NCI-H226 (cell line): ENCODE measurements at regions not wholly inside any gene's neighbourhood (a gene's known extent, or its start where the extent isn't known, plus 50 kb on each side); places are given as distances from the start of the nearest gene placed in this dataset.

Source experiments
- DNase-seq: peaks from one replicate; pipeline ENCODE4 v3.0.0-alpha.2; 2015

DNA sequence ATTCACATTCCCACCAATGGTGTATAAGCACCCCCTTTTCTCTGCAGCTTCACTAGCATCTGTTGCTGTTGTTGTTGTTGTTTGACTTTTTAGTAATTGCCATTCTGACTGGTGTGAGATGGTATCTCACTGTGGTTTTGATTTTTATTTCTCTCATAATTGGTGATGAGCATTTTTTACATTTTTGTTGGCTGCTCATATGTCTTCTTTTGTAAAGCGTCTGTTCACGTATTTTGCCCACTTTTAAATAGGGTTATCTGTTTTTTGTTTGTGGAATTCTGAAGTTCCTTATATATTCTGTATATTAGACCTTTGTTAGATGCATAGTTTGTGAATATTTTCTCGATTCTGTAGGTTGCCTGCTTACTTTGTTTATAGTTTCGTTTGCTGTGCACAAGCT, 278.4 kb upstream of the TNP1 start:
- DNase-seq, result no peak

DNA sequence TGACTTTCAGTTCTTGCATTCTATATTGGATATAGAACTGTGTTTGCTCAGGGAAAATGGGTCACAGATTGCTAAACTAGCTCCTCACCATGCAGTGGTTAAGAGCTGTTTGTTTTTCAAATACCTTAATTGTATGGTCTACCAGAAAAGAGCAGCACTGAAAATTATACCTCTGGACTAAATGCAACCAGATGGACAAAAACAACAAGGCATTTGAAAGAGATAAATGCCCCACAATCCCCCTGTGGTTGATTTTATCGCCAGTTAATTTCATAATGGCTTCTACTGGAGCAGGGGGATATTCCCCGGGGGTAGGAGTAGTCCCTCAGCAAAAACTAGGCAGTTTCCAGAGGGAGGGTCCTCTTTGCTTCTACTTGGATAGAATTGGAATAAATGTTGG, 267.9 kb upstream of the TNP1 start:
- no peak for DNase-seq

DNA sequence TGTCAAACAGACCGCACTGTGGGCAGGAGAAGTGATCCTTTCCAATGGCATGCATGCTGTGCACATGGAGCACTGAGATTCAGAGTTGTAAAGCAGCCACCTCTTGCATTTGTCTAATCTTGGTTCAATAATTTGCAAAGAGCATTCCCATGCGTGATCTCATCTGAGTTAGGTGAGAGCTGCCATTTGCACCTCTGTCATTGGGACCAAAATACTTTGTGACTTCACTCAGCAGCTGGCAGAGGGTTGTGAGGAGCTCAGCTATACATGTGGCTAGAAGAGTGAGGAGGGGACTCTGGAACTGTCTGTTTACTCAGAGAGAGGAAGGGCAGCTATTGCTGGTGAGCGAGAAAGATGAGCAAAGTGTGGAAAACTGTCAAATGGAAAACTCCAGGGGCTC, 265.1 kb upstream of the TNP1 start:
- no peak for DNase-seq

DNA sequence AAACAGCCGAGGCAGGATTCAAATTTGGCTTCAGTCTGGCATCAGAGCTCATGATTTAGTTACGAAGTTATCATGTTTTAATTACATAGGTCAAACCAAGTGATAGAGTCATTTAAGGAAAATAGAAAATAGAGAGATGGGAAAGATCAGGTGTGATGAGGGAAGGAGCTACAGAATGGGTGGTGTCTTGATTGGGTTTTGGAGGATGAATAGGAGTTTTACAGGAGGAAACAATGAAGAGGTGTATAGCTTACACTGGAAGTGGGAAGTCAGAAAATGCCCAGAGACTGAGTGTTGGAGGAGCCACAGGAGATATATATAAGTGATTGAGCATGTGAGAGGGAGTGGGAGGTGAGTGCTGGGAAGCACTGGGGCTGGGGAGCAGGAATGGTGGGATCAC, 264.2 kb upstream of the TNP1 start:
- DNase-seq, result no peak

DNA sequence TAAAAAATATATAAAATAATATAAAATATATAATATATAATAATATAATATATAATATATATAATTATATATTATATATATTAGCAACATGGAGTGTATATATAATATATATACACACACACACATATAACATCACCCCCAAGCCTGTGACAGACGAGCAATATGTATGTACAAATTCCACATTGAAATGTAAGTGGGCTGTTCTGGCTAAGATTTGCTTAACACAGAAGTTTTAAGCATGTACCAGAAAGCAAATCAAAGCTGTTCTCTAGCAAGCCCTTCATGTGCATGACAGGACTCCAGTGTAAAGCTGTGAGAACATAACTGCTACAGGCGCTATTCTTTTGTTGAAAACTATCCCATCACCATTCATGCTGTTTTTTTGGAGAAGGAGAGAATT, 261.7 kb upstream of the TNP1 start:
- DNase-seq, result no peak

DNA sequence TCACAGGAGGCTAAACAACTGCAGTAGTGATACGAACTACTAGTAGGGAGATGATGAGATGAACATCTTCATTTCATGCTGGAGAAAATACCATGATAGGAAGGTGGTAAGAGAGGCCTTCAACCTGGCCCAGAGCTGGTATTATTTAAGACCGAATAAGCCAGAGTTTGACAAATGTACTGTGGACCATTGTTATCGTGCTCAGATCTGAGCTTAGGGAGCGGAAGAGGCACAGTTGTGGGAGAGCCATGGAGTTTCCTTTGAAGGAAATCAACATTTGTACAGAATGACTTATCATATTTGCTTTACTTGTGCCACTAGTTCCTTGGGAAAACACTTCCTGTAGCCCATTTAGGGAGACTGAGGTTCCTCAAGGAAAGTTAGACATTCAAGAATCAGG, 260.6 kb upstream of the TNP1 start:
- DNase-seq, result no peak

DNA sequence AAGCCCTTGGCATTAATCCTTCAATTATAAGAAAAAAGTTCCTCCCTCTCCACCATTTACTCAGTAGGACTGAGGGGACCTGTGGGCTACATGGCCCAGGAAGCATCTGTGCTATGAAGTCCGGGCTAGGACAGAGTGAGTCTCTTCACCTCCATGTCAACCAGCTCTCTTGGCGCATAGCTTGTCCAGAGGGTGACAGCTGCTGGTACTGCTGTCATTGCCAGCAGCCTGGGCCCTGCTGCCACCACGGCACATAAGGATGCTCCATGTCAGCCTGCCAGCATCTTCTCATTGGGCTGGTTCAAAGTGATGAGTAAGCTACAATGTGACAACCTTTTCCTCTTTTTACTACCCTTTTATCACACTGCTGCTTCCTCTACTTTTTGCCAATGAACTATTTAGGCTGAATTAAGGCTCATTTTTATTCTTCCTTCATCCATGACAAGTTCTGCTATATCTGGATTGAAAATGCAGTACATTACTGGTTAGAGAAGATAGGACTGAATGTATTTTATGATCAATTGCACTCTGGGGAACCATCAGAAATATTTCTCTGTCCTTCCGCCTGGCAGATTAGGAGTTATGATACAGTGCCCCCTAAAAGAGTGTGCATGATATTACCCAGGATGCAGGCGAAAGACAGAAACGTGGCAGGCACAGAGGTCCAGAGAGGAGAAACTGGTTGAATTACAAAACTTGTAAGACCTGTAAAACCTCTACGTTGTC, 258.9 kb upstream of the TNP1 start:
- no peak for DNase-seq

DNA sequence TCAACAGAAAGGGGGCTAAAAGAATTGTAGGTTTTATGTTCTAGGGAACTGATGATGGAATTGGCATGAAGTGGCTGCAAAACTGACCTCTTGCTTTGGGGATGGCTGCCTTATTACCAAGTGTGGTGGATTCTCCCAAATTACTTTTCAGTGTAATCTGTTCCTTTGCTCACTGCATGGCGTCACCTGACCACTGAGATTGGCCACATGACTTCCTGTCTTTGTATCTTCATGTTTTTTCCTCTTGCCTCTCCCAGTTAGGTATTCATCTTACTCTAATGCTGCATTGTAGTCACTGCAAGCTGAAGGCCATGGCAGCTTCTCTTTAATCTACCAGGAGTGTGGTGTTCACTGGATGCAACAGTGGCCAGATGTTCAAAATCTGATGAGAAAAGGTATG, 257.7 kb upstream of the TNP1 start:
- no peak for DNase-seq

DNA sequence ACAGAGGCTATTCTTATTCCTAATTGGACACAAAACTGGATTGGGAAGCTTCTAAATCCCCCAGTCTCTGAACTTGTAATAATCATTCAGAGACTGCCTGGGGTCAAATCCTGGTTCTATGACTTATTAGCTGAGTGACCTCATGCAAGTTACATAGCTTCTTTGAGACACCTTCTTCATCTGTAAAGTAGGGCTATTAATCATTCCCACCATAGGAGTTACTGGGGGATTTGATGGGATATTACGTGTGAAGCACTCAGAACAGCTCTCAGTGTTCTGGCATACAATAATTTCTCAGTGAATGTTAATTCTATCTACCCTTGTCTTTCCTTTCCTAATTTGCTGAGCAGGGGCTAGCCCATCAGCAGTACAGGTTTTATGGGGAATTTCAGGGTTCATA, 256.7 kb upstream of the TNP1 start:
- no peak for DNase-seq

DNA sequence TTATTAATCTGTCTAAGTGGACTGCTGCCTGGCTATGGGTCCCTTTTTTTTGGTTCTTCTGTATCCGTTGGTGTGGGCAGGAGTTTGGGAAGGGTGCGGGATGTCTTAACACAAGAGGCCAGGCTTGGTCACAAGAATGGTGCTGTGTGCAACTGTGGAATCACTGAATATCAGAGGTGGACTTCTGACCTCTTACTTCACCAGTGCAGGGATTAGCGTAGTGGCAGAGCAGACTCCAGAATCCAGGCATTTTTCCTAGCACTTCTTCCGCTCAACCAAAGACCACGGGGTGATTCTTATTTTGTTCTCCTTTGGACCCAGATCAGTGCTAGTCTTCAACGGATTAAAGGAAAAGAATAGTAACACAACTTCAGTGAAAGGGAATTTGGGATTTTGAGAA, 254.3 kb upstream of the TNP1 start:
- DNase-seq, result no peak

DNA sequence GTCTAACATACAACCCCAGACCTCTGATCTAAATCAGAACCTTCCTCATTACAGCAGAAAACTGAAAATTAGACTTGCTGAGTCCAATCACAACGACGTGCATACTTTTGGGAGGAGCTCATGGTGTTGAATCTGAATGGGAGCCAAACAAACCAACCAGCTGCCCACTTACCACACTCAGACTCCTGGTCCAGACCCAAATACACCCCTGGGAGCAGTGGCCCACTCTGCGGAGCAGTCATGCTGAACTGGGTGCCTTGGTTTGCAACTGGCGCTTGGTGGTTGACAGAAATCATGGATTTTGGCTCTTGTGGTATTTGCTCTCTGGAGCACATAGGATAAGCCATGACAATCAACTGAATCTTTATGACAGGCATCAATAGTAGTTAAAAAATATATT, 253.6 kb upstream of the TNP1 start:
- DNase-seq, result no peak

DNA sequence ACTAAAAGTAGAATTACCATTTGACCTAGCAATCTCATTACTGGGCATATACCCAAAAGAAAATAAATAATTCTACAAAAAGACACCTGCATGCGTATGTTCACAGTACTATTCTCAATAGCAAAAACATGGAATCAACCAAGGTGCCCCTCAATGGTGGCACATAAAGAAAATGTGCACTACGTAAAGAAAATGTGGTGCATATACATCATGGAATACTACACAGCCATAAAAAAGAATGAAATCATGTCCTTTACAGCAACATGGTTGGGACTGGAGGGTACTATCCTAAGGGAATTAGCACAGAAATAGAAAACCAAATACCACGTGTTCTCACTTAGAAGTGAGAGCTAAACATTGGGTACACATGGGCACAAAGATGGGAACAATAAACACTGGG, 250.7 kb upstream of the TNP1 start:
- DNase-seq, result no peak

DNA sequence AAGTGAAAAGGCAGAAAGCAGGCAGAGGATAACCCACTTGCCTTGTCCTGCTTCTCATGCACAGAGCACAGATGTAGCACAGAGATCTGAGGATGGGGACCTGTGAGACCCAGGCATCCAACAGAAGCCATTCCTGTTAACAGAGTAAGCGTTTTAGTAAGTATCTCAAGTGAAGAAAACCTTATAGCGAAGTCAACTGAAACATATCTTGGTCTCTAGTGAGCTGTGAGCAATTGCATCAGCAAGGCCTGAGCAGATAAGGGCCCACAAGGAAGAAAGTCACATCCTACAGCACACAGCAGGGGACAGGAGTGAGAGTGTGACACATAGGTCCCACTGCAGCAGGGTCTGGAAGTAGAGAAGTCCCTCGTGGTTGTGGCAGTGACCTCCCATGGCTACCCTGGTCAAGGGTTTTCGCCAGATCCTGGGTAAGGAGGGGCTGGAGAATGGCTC, 248.7 kb upstream of the TNP1 start:
- DNase-seq, result no peak

DNA sequence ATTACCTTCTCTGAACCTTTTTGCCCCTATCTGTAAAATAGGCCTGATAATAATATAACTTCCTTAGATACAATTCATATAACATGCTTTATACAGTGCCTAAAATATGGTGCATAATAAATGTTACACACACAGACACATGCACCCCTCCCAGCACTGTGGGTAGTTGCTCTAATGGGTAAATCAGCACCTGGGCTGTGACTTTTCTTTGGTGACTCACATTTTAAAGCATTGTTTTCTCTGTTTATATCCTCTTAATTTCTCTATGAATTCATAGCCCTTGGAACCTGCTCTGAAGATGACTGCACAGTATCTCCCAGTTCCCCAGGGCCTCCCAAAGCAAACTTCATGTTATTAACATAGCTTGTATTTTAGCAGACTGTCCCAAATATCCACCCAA, 248.2 kb upstream of the TNP1 start:
- DNase-seq, result no peak

DNA sequence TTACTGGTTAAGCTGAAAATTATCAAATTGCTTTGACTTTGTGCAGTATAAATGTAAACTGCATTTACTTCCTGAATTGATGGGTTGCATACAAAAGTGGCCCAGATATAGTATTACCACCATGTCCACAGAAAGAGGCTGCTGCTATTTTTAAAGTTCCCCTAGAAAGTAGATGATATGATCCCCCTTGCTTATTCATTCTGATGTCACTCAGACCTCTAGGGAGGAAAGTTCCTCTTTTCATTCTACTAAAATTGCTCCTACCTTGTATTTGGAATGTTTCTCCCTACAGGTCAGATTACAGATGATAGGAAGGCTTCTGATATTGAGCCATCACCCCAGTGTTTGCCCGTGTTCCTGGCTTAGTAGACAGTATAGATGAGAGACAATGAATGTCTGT, 247.6 kb upstream of the TNP1 start:
- no peak for DNase-seq

DNA sequence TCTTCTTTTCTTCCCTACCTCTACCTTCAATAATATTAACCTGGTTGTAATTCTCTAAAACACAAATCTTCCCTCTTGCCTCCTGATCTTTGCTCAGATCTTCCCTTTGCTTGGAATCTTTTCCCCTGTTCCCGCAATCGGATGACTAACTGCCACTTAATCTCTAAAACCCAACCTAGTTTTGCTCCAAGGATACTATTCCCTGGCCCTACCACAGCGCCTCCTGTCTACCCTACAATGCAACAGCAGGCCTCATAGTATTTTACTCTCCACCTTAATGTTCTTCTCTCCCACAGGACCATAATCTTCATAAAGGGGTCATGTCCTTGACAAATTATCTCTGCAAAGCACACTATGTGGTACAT, 246.8 kb upstream of the TNP1 start:
- DNase-seq, result peak; percentile 37

DNA sequence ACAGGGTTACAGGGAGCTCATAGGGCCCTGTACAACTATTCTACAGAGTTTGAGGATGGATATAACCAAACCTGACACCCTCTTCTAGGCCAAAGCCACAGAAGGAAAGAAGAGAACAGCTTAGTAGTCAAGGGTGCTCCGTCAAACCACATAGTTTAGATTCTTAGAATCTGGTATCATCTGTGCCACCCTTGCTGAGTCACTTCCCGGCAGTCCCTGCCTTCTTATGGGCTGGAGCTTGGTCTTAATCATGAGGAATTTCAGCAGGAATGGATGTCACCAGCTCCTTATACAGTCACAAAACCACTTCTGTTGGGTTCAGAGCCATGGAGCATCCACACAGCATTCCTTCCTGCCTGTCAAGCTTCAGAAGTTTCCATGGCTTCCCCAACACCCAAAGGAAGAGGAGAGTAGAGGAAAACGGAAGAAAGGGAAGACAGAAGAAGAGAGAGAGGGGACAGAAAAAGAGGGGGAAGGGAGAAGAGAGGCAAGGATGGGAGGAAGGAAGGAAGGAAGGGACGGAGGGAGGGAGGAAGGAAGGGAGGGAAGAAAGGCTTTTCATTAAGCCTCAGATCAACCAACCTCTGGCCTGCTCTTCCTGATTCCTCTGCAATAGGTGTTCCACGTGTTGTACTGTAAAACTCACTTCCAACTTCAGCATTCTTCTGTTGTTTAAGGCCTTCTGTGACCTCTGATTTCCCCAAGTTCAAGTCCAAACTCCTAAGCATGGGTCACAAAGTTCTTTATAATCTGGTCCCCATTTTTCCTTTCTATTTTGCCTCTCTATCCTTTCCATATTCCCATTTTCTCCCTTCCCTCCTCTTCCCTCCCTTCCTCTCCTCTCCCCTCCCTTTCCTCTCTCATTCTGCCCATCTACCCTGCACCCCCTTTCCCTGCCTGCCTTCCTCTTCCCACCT, 246.1 kb upstream of the TNP1 start:
- peak; percentile 81 for DNase-seq

DNA sequence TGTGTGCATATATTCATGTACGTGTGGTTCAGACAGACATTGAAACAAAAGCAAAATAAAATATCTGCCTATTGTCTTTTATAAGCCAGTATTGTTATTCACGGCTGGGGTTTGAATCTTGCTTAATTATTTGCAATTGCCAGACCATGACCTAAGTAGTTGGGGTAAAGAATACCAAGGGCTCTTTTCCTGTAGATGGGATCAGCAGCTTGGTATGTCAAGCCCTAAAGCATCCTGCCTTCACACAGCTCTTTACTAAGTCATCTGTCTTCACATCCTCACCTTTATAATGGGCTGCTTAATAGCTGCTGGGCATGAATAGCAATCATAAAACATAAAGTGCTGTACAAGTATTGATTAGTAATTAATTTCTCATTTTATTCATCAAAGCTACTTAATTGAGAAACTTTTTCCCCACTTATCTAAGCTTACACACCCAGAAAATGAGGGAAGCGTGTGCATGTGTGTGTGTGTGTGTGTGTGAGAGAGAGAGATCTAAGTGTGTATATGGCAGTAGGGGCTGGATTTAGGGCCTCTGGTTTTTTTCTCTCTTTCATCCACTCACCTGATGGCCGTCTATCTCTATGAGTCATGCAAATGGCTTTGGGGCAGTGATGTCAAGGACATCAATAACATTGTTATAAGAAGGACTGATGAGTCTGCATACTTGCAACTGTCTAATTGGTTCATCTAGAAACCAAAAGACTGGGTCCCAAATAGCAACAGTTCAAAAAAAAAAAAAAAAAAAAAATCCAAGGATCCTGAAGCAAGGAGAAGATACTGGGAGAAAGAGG, 244.1 kb upstream of the TNP1 start:
- DNase-seq, result peak; percentile 39

DNA sequence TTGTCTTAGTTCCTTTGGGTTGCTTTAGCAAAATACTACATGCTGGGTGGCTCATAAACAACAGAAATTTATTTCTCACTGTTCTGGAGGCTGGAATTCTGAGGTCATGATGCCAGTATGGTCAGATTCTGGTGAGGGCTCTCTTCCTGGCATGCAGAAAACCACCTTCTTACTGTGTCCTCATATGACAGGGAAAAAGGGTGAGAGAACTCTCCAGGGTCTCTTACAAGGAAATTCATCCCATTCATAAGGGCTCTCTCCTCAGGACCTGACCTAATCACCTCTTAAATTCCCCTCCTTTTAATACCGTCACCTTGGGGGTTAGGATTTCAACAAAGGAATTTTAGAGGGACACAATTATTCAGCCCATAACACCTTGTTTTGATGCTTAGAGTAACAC, 243.1 kb upstream of the TNP1 start:
- DNase-seq, result peak; percentile 7

DNA sequence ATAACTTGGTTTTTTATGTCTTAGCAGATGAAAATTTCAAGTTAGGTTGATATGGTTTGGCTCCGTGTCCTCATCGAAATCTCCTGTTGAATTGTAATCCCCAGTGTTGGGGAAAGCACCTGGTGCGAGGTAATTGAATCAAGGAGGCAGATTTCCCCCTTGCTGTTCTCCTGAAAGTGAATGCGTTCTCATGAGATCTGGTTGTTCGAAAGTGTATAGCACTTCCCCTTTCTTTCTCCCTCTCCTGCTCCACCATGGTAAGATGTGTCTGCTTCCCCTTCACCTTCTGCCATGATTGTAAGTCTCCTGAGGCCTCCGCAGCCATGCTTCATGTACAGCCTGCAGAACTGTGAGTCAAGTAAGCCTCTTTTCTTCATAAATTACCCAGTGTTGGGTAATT, 242.1 kb upstream of the TNP1 start:
- DNase-seq, result no peak

DNA sequence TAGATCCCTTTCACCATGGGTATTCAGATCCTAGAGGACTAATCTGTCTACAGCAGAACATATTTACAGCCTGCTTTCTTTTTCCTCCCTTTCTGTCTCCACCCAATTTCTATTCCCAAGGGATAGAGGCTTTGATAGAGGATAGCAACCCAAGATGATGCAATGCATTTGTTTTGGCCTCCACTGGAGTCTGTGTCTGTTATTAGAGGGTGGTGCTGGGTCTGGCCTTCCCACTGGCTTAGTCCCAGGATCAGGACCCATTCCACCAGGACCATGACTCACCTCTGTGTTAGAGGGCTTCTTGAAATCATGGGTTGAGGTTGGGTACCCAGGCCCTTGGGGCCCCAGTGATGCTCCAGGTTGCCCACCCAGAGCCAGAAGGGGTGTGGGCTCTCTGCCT, 239.7 kb upstream of the TNP1 start:
- DNase-seq, result no peak

DNA sequence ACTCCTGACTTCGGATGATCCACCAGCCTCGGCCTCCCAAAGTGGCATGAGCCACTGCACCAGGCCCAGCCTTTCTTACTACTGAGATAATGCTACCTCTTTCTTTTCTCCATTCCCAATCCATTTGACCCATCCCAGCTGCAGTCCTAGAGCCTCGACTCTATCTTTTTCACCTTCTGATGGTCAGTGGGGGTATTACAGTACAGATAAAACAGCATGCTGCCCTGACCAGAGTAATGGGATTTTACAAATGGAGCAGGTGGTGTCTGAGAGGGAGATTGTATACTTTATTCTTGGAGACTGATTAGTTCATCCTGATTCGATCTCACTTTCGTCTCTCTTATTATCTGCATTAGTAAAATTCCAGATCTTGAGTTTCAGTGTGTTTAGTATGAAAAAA, 238.6 kb upstream of the TNP1 start:
- DNase-seq, result no peak

DNA sequence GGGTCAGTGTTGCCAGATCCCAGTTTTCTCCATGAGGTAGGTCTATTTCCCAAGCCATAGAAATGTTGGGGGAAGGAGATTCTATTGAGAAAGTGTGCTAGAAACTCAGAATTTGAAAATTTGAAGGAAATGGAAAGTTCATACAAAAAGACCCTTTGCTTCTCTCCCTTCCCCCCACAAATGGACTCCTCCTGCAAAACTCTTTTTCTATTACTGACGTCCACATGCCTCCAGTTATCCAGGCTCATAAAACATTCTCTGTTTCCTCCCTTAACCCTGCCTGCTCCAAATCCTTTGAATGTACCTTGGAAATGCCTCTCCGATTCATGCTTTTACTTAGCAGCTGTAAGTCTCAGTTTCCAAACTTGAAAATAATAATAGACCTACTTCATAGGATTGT, 237.5 kb upstream of the TNP1 start:
- no peak for DNase-seq
